ENCODE measurements at regions not wholly inside any gene's neighbourhood (a gene's known extent, or its start where the extent isn't known, plus 50 kb on each side); places are given as distances from the start of the nearest gene placed in this dataset.
"Not testable (repeated sequence)": the region's sequence is repeated elsewhere in the genome, so short reads cannot be mapped to it uniquely, and the experiment has no call there.

GRCh38 chr2:48232351-48232750, 82.1 kb upstream of the FOXN2 start:
- no peak overlapping the region for H3K4me3 Mint-ChIP-seq
- no peak overlapping the region for H3K27ac Mint-ChIP-seq
- peaks cover 15% of the 10 kb centered on the region for H3K4me1 Mint-ChIP-seq (ENCODE audit: low read depth)
- H3K36me3 Mint-ChIP-seq (ENCODE audit: low read depth): no peaks in the 10 kb centered on the region
- H3K9me3 Mint-ChIP-seq: peaks cover 3% of the 10 kb centered on the region
- H3K27me3 Mint-ChIP-seq (ENCODE audit: low read depth): peaks cover 4% of the 10 kb centered on the region

DNA sequence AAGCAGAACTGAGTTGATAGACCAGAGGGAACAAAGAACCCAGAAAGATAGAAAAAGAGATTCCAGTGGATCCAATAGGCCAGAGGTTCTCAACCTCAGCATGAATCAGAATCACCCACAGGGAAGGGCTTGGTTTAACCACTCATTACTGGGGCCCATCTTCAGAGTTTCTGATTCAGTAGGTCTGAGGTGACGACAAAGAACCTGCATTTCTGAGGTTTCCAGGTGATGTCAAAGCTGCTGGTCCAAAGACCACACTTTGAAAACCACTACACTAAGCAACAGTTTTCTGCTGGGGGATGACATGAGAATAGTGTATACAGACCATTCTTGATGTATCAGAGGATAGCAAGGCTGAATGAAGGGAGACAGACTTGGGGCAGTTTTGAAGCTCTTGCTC, 81.5 kb upstream of the FOXN2 start:
- no peak overlapping the region for H3K27ac Mint-ChIP-seq
- H3K36me3 Mint-ChIP-seq (ENCODE audit: low read depth): no peaks in the 10 kb centered on the region

DNA sequence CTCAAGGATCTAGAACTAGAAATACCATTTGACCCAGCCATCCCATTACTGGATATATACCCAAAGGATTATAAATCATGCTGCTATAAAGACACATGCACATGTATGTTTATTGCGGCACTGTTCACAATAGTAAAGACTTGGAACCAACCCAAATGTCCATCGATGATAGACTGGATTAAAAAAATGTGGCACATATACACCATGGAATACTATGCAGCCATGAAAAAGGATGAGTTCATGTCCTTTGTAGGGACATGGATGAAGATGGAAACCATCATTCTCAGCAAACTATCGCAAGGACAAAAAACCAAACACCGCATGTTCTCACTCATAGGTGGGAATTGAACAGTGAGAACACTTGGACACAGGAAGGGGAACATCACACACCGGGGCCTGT, 80.7 kb upstream of the FOXN2 start:
- not testable (repeated sequence) for H3K4me3 Mint-ChIP-seq; H3K27ac Mint-ChIP-seq; H3K9me3 Mint-ChIP-seq; H3K36me3 Mint-ChIP-seq (ENCODE audit: low read depth); H3K27me3 Mint-ChIP-seq (ENCODE audit: low read depth)
- peaks cover 15% of the 10 kb centered on the region for H3K4me1 Mint-ChIP-seq (ENCODE audit: low read depth)

More for the DNA sequence above, 81.5 kb upstream of the FOXN2 start:
- Mint-ChIP-seq H3K9me3 (peaks cover 3% of the 10 kb centered on the region), H3K4me1 (ENCODE audit: low read depth) (peaks cover 15% of the 10 kb centered on the region), H3K4me3 (no peak overlapping the region), H3K27me3 (ENCODE audit: low read depth) (no peaks in the 10 kb centered on the region)

- no peaks in the 10 kb centered on the region for H3K27me3 Mint-ChIP-seq (ENCODE audit: low read depth)
- H3K4me1 Mint-ChIP-seq (ENCODE audit: low read depth): peaks cover 15% of the 10 kb centered on the region
- H3K4me3 Mint-ChIP-seq: no peak overlapping the region
- no peaks in the 10 kb centered on the region for H3K36me3 Mint-ChIP-seq (ENCODE audit: low read depth)
- H3K27ac Mint-ChIP-seq: no peak overlapping the region
- peaks cover 8% of the 10 kb centered on the region for H3K9me3 Mint-ChIP-seq
Observed at GRCh38 chr2:48235076-48235475, 79.4 kb upstream of the FOXN2 start.

DNA sequence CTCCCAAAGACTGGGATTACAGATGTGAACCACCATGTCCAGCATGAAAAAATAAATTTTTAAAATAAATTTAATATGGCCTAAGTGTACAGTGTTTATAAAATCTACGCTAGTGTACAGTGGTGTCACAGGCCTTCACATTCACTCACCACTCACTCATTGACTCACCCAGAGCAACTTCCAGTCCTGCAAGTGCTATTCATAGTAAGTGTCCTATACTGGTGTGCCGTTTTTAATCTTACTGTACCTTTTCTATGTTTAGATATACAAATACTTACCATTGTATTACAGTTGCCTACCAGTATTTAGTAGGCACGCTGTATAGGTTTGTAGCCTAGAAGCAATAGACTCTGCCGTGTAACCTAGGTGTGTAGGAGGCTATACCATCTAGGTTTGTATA, 76.1 kb upstream of the FOXN2 start:
- H3K4me1 Mint-ChIP-seq (ENCODE audit: low read depth): peaks cover 11% of the 10 kb centered on the region
- H3K27me3 Mint-ChIP-seq (ENCODE audit: low read depth): no peaks in the 10 kb centered on the region

GRCh38 chr2:48240912-48241311, 73.6 kb upstream of the FOXN2 start:
- H3K9me3 Mint-ChIP-seq: peaks cover 5% of the 10 kb centered on the region
- peaks cover 7% of the 10 kb centered on the region for H3K4me1 Mint-ChIP-seq (ENCODE audit: low read depth)
- no peaks in the 10 kb centered on the region for H3K36me3 Mint-ChIP-seq (ENCODE audit: low read depth)
- no peak overlapping the region for H3K27ac Mint-ChIP-seq
- no peaks in the 10 kb centered on the region for H3K27me3 Mint-ChIP-seq (ENCODE audit: low read depth)
- H3K4me3 Mint-ChIP-seq: no peak overlapping the region

More for the DNA sequence above, 76.1 kb upstream of the FOXN2 start:
- H3K9me3 Mint-ChIP-seq: peaks cover 5% of the 10 kb centered on the region
- no peak overlapping the region for H3K4me3 Mint-ChIP-seq
- no peak overlapping the region for H3K27ac Mint-ChIP-seq
- no peaks in the 10 kb centered on the region for H3K36me3 Mint-ChIP-seq (ENCODE audit: low read depth)

- H3K4me1 Mint-ChIP-seq (ENCODE audit: low read depth): peaks cover 7% of the 10 kb centered on the region
- no peak overlapping the region for H3K27ac Mint-ChIP-seq
Observed at GRCh38 chr2:48247206-48247605, 67.3 kb upstream of the FOXN2 start.

GRCh38 chr2:48248251-48248933, 66.1 kb upstream of the FOXN2 start:
- H3K4me1 Mint-ChIP-seq (ENCODE audit: low read depth): peaks cover 7% of the 10 kb centered on the region
- H3K27ac Mint-ChIP-seq: no peak overlapping the region
- H3K27me3 Mint-ChIP-seq (ENCODE audit: low read depth): no peaks in the 10 kb centered on the region
- no peak overlapping the region for H3K4me3 Mint-ChIP-seq
- no peaks in the 10 kb centered on the region for H3K36me3 Mint-ChIP-seq (ENCODE audit: low read depth)
- no peaks in the 10 kb centered on the region for H3K9me3 Mint-ChIP-seq

More at GRCh38 chr2:48247206-48247605, 67.3 kb upstream of the FOXN2 start:
- Mint-ChIP-seq H3K36me3 (ENCODE audit: low read depth) (no peaks in the 10 kb centered on the region), H3K9me3 (no peaks in the 10 kb centered on the region), H3K4me3 (no peak overlapping the region), H3K27me3 (ENCODE audit: low read depth) (no peaks in the 10 kb centered on the region)

GRCh38 chr2:48249025-48249424, 65.5 kb upstream of the FOXN2 start:
- Mint-ChIP-seq H3K9me3 (no peaks in the 10 kb centered on the region), H3K36me3 (ENCODE audit: low read depth) (no peaks in the 10 kb centered on the region), H3K27me3 (ENCODE audit: low read depth) (no peaks in the 10 kb centered on the region), H3K4me3 (no peak overlapping the region), H3K4me1 (ENCODE audit: low read depth) (peaks cover 7% of the 10 kb centered on the region), H3K27ac (no peak overlapping the region)

DNA sequence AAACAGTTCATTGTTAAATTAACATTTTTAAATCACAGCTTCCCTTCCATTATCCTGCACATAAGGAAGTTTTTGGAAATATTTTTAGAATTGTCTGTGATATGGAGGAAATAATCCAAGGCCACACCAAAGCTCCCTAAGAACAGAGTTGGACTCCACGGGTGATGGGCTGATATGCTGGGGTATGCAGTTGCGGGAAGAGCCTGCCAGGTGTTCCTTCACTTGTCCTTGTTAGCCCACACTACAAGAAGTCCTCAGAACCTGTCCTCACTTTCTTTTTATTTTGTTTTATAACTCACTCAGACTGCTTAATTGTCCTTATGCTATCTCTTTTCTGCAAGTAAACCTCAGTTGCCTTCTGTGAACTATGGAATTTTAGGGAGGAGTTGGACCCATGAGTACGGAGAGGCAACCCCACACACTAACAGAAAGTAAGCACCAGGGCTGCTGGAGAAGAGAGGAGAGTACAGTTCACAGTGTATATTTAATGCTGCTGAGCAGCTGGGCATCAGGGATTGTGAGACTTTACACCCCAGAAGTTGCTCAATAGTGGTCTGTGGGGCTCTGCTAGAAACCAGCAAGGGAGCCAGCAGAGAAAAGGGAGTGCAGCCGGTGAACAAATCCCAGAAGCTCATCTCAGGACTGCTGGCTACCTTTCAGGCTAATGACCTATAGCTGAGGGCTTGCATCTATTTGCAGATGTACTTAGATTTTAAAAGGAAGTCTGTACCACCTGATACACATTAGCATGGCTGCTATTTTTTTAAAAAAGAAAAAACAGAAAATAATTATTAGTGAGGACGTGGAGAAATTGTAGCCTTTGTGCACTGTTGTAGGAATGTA, 64.6 kb upstream of the FOXN2 start:
- Mint-ChIP-seq H3K36me3 (ENCODE audit: low read depth) (no peaks in the 10 kb centered on the region), H3K27ac (no peak overlapping the region), H3K9me3 (no peaks in the 10 kb centered on the region), H3K4me1 (ENCODE audit: low read depth) (peaks cover 7% of the 10 kb centered on the region), H3K27me3 (ENCODE audit: low read depth) (no peaks in the 10 kb centered on the region), H3K4me3 (no peak overlapping the region)

DNA sequence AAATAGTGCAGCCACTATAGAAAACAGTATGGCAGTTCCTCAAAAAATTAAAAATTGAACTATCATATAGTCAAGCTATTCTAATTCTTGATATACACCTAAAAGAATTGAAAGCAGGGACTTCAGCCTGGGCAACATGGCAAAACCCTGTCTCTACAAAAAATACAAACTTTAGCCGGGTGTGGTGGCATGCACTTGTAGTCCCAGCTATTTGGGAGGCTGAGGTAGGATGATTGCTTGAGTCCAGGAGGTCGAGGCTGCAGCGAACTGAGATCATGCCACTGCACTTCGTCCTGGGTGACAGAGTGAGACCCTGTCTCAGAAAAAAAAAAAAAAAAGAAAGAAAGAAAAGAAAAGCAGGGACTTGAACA, 64.0 kb upstream of the FOXN2 start:
- Mint-ChIP-seq H3K9me3 (no peaks in the 10 kb centered on the region), H3K4me1 (ENCODE audit: low read depth) (peaks cover 7% of the 10 kb centered on the region), H3K36me3 (ENCODE audit: low read depth) (no peaks in the 10 kb centered on the region), H3K4me3 (no peak overlapping the region), H3K27ac (no peak overlapping the region), H3K27me3 (ENCODE audit: low read depth) (no peaks in the 10 kb centered on the region)

DNA sequence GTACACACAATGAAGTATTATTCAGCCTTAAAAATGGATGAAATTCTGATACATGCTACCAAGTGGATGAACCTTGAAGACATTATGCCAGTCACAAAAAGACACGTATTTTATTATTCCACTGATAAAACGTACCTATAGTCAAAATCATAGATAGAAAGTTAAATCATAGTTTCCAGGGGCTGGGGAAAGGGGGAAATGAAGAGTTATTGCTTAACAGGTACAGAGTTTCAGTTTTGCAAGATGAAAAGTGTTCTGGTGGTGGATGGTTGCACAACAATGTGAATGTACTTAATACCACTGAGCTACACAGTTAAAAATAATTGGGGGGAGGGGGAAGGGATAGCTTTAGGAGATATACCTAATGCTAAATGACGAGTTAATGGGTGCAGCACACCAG, 63.5 kb upstream of the FOXN2 start:
- no peaks in the 10 kb centered on the region for H3K27me3 Mint-ChIP-seq (ENCODE audit: low read depth)
- no peaks in the 10 kb centered on the region for H3K36me3 Mint-ChIP-seq (ENCODE audit: low read depth)
- H3K9me3 Mint-ChIP-seq: no peaks in the 10 kb centered on the region
- no peak overlapping the region for H3K27ac Mint-ChIP-seq
- peaks cover 7% of the 10 kb centered on the region for H3K4me1 Mint-ChIP-seq (ENCODE audit: low read depth)
- no peak overlapping the region for H3K4me3 Mint-ChIP-seq

DNA sequence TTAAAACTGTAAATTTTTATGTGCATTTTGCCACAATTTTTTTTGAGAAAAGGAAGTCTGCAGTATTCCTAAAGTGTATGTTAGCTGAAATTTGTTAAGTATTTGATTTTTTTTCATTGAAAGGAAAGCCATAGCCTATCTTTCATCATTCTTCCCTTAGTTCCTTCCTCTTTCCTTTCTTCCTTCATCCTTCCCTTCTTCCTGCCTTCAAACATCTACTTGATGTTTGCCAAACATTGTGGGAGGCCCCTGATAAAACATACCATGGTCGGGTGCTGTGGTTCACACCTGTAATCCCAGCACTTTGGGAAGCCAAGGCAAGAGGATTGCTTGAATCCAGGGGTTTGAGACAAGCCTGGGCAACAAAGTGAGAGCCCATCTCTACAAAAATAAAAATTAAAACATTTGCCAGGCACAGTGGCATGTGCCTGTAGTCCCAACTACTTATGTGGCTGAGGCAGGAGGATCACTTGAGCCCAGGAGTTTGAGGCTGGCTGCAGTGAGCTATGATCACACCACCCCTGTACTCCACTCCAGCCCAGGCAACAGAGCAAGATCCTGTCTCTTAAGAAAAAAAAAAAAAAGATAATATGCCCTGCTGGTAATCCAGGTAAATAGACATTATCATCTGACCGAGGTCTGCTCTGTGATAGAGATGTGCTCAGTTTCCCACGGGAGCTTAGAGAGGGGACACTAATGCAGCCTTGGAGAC, 62.9 kb upstream of the FOXN2 start:
- Mint-ChIP-seq H3K27me3 (ENCODE audit: low read depth) (no peaks in the 10 kb centered on the region), H3K4me3 (no peak overlapping the region), H3K36me3 (ENCODE audit: low read depth) (no peaks in the 10 kb centered on the region), H3K4me1 (ENCODE audit: low read depth) (peaks cover 7% of the 10 kb centered on the region), H3K9me3 (no peaks in the 10 kb centered on the region), H3K27ac (no peak overlapping the region)

DNA sequence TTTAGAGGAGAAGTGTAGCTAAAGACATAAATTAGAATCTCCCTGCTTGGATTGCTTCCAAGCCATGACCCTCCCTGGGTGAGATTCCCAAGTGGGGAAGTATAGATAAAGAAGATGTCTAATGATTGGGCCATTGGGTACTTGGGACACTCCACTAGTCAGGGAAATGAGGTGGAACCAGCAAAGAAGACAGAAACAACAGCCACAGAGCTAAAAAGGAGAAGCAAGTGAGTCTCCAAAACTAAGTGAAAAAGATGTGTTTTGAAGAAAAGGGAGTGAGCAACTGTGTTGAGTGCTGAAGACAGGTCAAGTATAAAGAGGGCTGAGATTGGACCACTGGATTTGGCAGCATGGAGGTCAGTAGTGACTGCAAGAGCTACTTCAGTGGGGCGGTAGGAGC, 61.2 kb upstream of the FOXN2 start:
- Mint-ChIP-seq H3K27ac (no peak overlapping the region), H3K27me3 (ENCODE audit: low read depth) (no peaks in the 10 kb centered on the region), H3K4me1 (ENCODE audit: low read depth) (peaks cover 7% of the 10 kb centered on the region), H3K4me3 (no peak overlapping the region), H3K36me3 (ENCODE audit: low read depth) (no peaks in the 10 kb centered on the region), H3K9me3 (no peaks in the 10 kb centered on the region)

DNA sequence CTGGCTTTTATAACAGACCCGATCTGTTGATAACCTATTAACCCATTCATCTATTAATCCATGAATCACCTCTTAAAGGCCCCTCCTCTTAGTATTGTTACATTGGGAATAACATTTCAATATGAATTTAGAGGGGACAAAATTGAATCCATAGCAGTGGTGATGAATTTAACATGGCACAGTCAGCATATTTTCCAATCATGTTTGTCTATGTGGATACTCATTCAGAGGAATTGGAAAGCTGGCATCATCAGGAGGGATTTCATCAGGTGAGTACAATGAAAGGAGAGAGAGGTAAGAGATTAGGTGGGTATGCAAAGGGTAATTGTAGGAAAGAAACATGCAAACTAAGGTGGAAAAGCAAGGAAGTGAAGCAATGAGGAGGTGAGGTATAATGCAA, 59.6 kb upstream of the FOXN2 start:
- no peaks in the 10 kb centered on the region for H3K27me3 Mint-ChIP-seq (ENCODE audit: low read depth)
- peaks cover 4% of the 10 kb centered on the region for H3K4me1 Mint-ChIP-seq (ENCODE audit: low read depth)
- no peak overlapping the region for H3K27ac Mint-ChIP-seq
- H3K36me3 Mint-ChIP-seq (ENCODE audit: low read depth): no peaks in the 10 kb centered on the region
- H3K4me3 Mint-ChIP-seq: no peak overlapping the region
- no peaks in the 10 kb centered on the region for H3K9me3 Mint-ChIP-seq

All from T-helper 1 cell treated with Interleukin-12 subunit alpha and Interleukin-12 subunit beta and Interleukin-4 antibody, amounts not matched to agents 30 μg/mL and 1 μg/mL, for 36 hours (primary cell).